HepG2 (cell line): ENCODE measurements at regions not wholly inside any gene's neighbourhood (a gene's known extent, or its start where the extent isn't known, plus 50 kb on each side); places are given as distances from the start of the nearest gene placed in this dataset.

Source experiments
- ATAC-seq: fragments of 200-7000 bp; cut with Tn5 transposase; 3 replicates; pipeline ENCODE4 v1.9.1; 2020; ENCODE audit warnings: mild to moderate bottlenecking, moderate library complexity
- BruUV-seq: library from RNA; stranded (reverse); fragments of 400-500 nt; replicated peaks from 2 replicates; lab custom pipeline; 2021; lab: Mats Ljungman, UMichigan
- CTCF ChIA-PET: fragments of 300-600 bp; formaldehyde crosslinking; extraction: SDS; loops from one replicate; lab custom pipeline; 2021; ENCODE audit warnings: low total read pairs, inconsistent platforms, low intra/inter-chr PET ratio; lab: Yijun Ruan, JAX
- POLR2A ChIA-PET: fragments of 350-600 bp; sonication (Branson Sonifier 250); formaldehyde crosslinking; loops from one replicate; lab custom pipeline; 2020; ENCODE audit warnings: antibody characterized with exemption, inconsistent platforms; lab: Yijun Ruan, JAX
- DNase-seq: peaks from one replicate; pipeline ENCODE4 v3.0.0-alpha.2; 2015; ENCODE audit warnings: low spot score
- FAIRE-seq: peaks from 3 replicates; lab custom pipeline; 2011; peaks lifted over from hg19 to GRCh38; lab: Jason Lieb, UNC
- H2AFZ ChIP-seq: one replicate; pipeline ENCODE4 v1.6.1; 2011; ENCODE audit warnings: low read length, inconsistent platforms
- H3K27ac ChIP-seq: fragments of 300-600 bp; 3 replicates; pipeline ENCODE4 v1.8.0; 2011; ENCODE audit warnings: mixed run types, mild to moderate bottlenecking, mixed read lengths, low read length, inconsistent platforms; ENCODE audit not compliant: insufficient read depth; ENCODE audit errors: extremely low read length
- H3K27me3 ChIP-seq, 2 experiments: fragments of 200-600 bp in 1 of 2; 2 replicates in 1 of 2; 3 replicates in 1 of 2; pipeline versions ENCODE4 v1.6.0 to v1.8.0; 2011; ENCODE audit warnings: low read length in 2 of 2, mild to moderate bottlenecking in 2 of 2, moderate library complexity in 2 of 2, inconsistent platforms in 1 of 2; ENCODE audit not compliant: insufficient read depth in 2 of 2, control insufficient read depth in 1 of 2
- H3K36me3 ChIP-seq, 2 experiments: fragments of 200-600 bp in 1 of 2; replicated peaks in 1 of 2; 2 replicates in 1 of 2; 3 replicates in 1 of 2; pipeline versions ENCODE4 v1.5.1 to v1.8.0; 2011; ENCODE audit warnings: low read length in 2 of 2, inconsistent platforms in 1 of 2; ENCODE audit not compliant: insufficient read depth in 2 of 2, control insufficient read depth in 1 of 2
- H3K4me1 ChIP-seq: 2 replicates; pipeline ENCODE4 v1.5.1; 2012; ENCODE audit warnings: low read length, inconsistent platforms; ENCODE audit not compliant: insufficient read depth
- H3K4me2 ChIP-seq: 2 replicates; pipeline ENCODE4 v1.6.0; 2011; ENCODE audit warnings: low read depth, low read length, inconsistent platforms
- H3K4me3 ChIP-seq, 3 experiments: fragments of 200-600 bp in 1 of 3; sonication (generic), shearing (Covaris generic) in 1 of 3; replicated peaks in 1 of 3; 2 replicates each; pipeline ENCODE4 v1.5.1; 2011 to 2016; ENCODE audit warnings: low read length in 3 of 3, inconsistent platforms in 2 of 3, low read depth in 2 of 3, mild to moderate bottlenecking in 2 of 3, control low read depth in 1 of 3, mixed read lengths in 1 of 3; ENCODE audit not compliant: insufficient read depth in 1 of 3
- H3K79me2 ChIP-seq: one replicate; pipeline ENCODE4 v1.6.1; 2011; ENCODE audit warnings: low read length, inconsistent platforms; ENCODE audit not compliant: insufficient read depth
- H3K9ac ChIP-seq: 2 replicates; pipeline ENCODE4 v1.6.0; 2011; ENCODE audit warnings: mild to moderate bottlenecking, low read depth, low read length, inconsistent platforms; ENCODE audit not compliant: insufficient read depth
- H3K9me3 ChIP-seq: 2 replicates; pipeline ENCODE4 v1.5.1; 2012; ENCODE audit warnings: mild to moderate bottlenecking, low read length
- H4K20me1 ChIP-seq: 2 replicates; pipeline ENCODE4 v1.6.0; 2011; ENCODE audit warnings: inconsistent platforms, mild to moderate bottlenecking, low read length, moderate library complexity; ENCODE audit not compliant: insufficient read depth
- ATF7 ChIP-seq, 2 experiments: fragments of 450-650 bp in 1 of 2; sonication (generic) in 1 of 2; formaldehyde crosslinking in 1 of 2; IDR thresholded peaks; 2 replicates each; pipeline versions ENCODE4 v1.4.0 to v1.6.1; 2016 to 2020; ENCODE audit warnings: antibody characterized with exemption in 1 of 2, mild to moderate bottlenecking in 1 of 2, missing genetic modification reagents in 1 of 2
- EHMT2 ChIP-seq: fragments of 200-600 bp; sonication (generic); IDR thresholded peaks from 2 replicates; pipeline ENCODE4 v1.7.0; 2017; ENCODE audit warnings: antibody characterized with exemption, low read depth, low read length, borderline replicate concordance
- ERF ChIP-seq: IDR thresholded peaks from 2 replicates; pipeline ENCODE4 v1.6.1; 2018; ENCODE audit warnings: missing biosample characterization, missing genetic modification reagents
- MAFK ChIP-seq, 2 experiments: IDR thresholded peaks in 1 of 2; conservative IDR thresholded peaks in 1 of 2; 2 replicates each; pipeline ENCODE4 v1.6.1; 2011; ENCODE audit warnings: improper control_type of control experiment in 2 of 2, low read length in 2 of 2
- POLR2AphosphoS2 ChIP-seq: IDR thresholded peaks from 2 replicates; pipeline ENCODE4 v1.6.1; 2011; ENCODE audit warnings: low read depth, low read length, improper control_type of control experiment
- SATB2 ChIP-seq: sonication (generic); formaldehyde crosslinking; IDR thresholded peaks from 2 replicates; pipeline ENCODE4 v1.5.0; 2020; ENCODE audit warnings: missing genetic modification reagents
- ZBTB42 ChIP-seq: sonication (generic); formaldehyde crosslinking; IDR thresholded peaks from 2 replicates; pipeline ENCODE4 v1.5.0; 2020; ENCODE audit warnings: mild to moderate bottlenecking, missing genetic modification reagents
- ZNF3 ChIP-seq: IDR thresholded peaks from 2 replicates; pipeline ENCODE4 v1.7.0; 2017; ENCODE audit warnings: inconsistent platforms
- WGBS: methylation state at CpG from one replicate; pipeline ENCODE4 v1.1.6; 2017; ENCODE audit warnings: low lambda C conversion rate; 5-methylcytosine and 5-hydroxymethylcytosine counted together
- in situ Hi-C: cut with HindIII; loops from 2 replicates; pipeline ENCODE4 v1.10.0; 2017; ENCODE audit warnings: low pct_unique_long_range_greater_than_20kb; ENCODE audit not compliant: extremely low pct_ligation_motif_present
- intact Hi-C: fragments of 100-400 bp; cut with micrococcal nuclease; formaldehyde crosslinking; loops from one replicate; pipeline ENCODE4 v1.10.0; 2022; ENCODE audit not compliant: unreplicated experiment
- TF ChIP-seq, protein P1 (sequence below): sonication (generic); formaldehyde crosslinking; IDR thresholded peaks from 2 replicates; pipeline ENCODE4 v1.8.0; 2022; ENCODE audit warnings: mild to moderate bottlenecking, missing genetic modification reagents
- TF ChIP-seq, protein P2 (sequence below): sonication (generic); formaldehyde crosslinking; conservative IDR thresholded peaks from 2 replicates; pipeline ENCODE4 v1.8.0; 2022; ENCODE audit warnings: missing genetic modification reagents
- TF ChIP-seq, protein P3 (sequence below): sonication (generic); formaldehyde crosslinking; IDR thresholded peaks from 2 replicates; pipeline ENCODE4 v1.5.0; 2020; ENCODE audit warnings: missing genetic modification reagents

DNA sequence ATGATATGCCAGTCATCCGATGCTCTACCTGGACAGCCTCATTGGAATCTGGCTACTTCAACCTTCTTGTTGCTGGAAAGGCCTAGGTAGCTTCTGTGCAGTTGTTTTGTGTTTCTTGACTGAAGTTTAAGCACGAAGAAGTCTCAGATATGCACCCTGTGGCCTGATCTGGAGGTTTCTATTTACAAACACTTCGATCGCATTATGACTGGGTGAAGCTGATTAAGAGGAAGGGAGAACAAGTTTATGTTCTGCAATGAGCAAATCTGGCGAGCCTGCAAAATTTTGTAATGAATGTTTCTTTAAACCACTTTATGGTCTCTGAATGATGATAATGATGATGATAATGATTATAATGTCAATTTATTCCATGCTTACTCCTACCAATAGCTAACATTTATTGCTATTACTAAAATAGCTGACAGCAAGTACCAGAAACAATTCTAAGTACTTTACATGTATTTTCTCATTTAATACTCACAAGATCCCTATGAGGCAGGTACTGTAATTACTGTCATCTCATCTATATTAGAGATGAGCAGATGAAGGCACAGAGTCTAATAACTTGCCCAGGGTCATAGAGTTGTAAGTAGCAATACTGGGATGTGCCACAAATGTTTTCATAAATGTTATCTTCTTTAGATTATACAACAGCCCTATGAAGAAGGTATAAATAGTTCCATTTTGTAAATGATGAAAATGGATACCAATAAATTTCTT is 126.1 kb upstream of the UST start (continued):
- TF ChIP-seq, protein P1, sequence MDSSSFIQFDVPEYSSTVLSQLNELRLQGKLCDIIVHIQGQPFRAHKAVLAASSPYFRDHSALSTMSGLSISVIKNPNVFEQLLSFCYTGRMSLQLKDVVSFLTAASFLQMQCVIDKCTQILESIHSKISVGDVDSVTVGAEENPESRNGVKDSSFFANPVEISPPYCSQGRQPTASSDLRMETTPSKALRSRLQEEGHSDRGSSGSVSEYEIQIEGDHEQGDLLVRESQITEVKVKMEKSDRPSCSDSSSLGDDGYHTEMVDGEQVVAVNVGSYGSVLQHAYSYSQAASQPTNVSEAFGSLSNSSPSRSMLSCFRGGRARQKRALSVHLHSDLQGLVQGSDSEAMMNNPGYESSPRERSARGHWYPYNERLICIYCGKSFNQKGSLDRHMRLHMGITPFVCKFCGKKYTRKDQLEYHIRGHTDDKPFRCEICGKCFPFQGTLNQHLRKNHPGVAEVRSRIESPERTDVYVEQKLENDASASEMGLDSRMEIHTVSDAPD (CRISPR knock-in tag) = no peak
- TF ChIP-seq ZNF3 (CRISPR knock-in tag) (no peak), SATB2 (CRISPR knock-in tag) (no peak), EHMT2 (no peak), MAFK (conservative IDR thresholded peaks at IDR 0.05 in 1 of 2, IDR thresholded peaks at IDR 0.05 in 1 of 2; ENCODE audit: low read length in 2 of 2) (no peak), ZBTB42 (CRISPR knock-in tag) (no peak), POLR2AphosphoS2 (no peak), ERF (no peak)
- TF ChIP-seq, protein P2, sequence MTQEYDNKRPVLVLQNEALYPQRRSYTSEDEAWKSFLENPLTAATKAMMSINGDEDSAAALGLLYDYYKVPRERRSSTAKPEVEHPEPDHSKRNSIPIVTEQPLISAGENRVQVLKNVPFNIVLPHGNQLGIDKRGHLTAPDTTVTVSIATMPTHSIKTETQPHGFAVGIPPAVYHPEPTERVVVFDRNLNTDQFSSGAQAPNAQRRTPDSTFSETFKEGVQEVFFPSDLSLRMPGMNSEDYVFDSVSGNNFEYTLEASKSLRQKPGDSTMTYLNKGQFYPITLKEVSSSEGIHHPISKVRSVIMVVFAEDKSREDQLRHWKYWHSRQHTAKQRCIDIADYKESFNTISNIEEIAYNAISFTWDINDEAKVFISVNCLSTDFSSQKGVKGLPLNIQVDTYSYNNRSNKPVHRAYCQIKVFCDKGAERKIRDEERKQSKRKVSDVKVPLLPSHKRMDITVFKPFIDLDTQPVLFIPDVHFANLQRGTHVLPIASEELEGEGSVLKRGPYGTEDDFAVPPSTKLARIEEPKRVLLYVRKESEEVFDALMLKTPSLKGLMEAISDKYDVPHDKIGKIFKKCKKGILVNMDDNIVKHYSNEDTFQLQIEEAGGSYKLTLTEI = no peak
- TF ChIP-seq, all 625 proteins: peak for 0

DNA sequence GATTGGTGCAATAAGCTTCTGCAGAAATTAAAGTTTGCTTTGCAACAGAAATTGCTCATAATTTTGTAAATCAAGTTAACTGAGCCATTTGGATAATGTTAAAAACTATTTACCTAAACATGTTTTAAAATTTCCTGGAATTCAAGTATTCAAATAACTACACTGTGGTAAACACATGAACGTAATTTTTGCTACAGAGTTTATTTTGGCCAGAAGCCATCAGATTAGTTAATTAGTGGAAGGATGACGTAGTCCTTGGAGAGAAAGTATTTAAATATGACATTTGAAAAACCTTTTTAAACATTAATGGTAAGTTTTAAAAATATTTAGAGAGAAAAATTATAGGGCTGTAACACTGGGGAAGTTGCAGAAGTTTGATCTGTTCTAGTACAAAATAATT is 121.2 kb upstream of the UST start:
- Histone ChIP-seq H3K4me3 (no peak overlapping the region), H3K27me3 (peaks cover 0 to 3% of the 10 kb centered on the region in 2 experiments; a peak in 2 of 5 replicates), H3K27ac (no peak overlapping the region), H3K9me3 (no peaks in the 10 kb centered on the region), H2AFZ (no peak overlapping the region), H4K20me1 (no peaks in the 10 kb centered on the region), H3K79me2 (no peaks in the 10 kb centered on the region), H3K9ac (no peak overlapping the region), H3K4me2 (no peak overlapping the region), H3K4me1 (no peaks in the 10 kb centered on the region)
- no peak for FAIRE-seq
- in situ Hi-C loops = no loop called here
- no TSS peak for BruUV-seq
- CTCF ChIA-PET = no interaction called here
- WGBS = 7% methylated on average over 2 of the region's 2 CpGs
- DNase-seq = no peak
- TF ChIP-seq, protein P3, sequence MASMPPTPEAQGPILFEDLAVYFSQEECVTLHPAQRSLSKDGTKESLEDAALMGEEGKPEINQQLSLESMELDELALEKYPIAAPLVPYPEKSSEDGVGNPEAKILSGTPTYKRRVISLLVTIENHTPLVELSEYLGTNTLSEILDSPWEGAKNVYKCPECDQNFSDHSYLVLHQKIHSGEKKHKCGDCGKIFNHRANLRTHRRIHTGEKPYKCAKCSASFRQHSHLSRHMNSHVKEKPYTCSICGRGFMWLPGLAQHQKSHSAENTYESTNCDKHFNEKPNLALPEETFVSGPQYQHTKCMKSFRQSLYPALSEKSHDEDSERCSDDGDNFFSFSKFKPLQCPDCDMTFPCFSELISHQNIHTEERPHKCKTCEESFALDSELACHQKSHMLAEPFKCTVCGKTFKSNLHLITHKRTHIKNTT = no peak
- TF ChIP-seq ATF7 (IDR thresholded peaks at IDR 0.05) = peak; percentile 33; the same call in 1 of the 2 replicates
- TF ChIP-seq ATF7 (CRISPR knock-in tag; IDR thresholded peaks at IDR 0.05) = no peak
- TF ChIP-seq, all 625 proteins: peak for 1
- POLR2A ChIA-PET = no interaction called here
- no peaks in the 10 kb centered on the region for H3K36me3 ChIP-seq
- ATAC-seq = no peak
- intact Hi-C loops = no loop called here
